Cardiac fibroblast (primary cell): ENCODE measurements at regions not wholly inside any gene's neighbourhood (a gene's known extent, or its start where the extent isn't known, plus 50 kb on each side); places are given as distances from the start of the nearest gene placed in this dataset.
A peak's percentile ranks its signal among the peaks of the same experiment; 100 is the strongest.
"Not testable (repeated sequence)": the region's sequence is repeated elsewhere in the genome, so short reads cannot be mapped to it uniquely, and the experiment has no call there.

Experiments used
- DNase-seq, 2 donors: peaks; one replicate each; pipeline versions ENCODE4 v3.0.0 to v3.0.0-alpha.2; 2010; ENCODE audit warnings: low read depth in 2 of 2
- H3K4me3 ChIP-seq, 2 donors: replicated peaks in 1 of 2; 1 replicate in 1 of 2; 2 replicates in 1 of 2; pipeline ENCODE4 v1.5.1; 2011; ENCODE audit warnings: low read depth in 2 of 2, low read length in 2 of 2, mild to moderate bottlenecking in 2 of 2, moderate library complexity in 1 of 2
- CTCF ChIP-seq: IDR thresholded peaks from one replicate; pipeline ENCODE4 v1.5.1; 2011; ENCODE audit warnings: low read depth, mild to moderate bottlenecking, low read length, inconsistent platforms

- no peak overlapping the region for H3K4me3 ChIP-seq
- no peak for TF ChIP-seq CTCF
- DNase-seq = no peak
Measured at GRCh38 chrX:115387327-115387726, 97.8 kb downstream of the LUZP4 start.

GRCh38 chrX:115388879-115389278, 99.4 kb downstream of the LUZP4 start:
- TF ChIP-seq CTCF = no peak
- H3K4me3 ChIP-seq = no peak overlapping the region
- peak; percentile 62 to 77 for DNase-seq

- TF ChIP-seq CTCF = no peak
- no peak for DNase-seq
- H3K4me3 ChIP-seq = no peak overlapping the region
Measured at GRCh38 chrX:115390078-115390477, 100.6 kb downstream of the LUZP4 start.

GRCh38 chrX:115392031-115392430, 102.5 kb downstream of the LUZP4 start:
- DNase-seq = no peak
- TF ChIP-seq CTCF = no peak
- H3K4me3 ChIP-seq = no peak overlapping the region

- DNase-seq = no peak
- no peak overlapping the region for H3K4me3 ChIP-seq
- TF ChIP-seq CTCF = no peak
Measured at GRCh38 chrX:115392871-115393270, 103.4 kb downstream of the LUZP4 start.

- no peak for TF ChIP-seq CTCF
- peak; percentile 47 to 83 for DNase-seq
- H3K4me3 ChIP-seq = no peak overlapping the region
Measured at GRCh38 chrX:115393271-115393670, 103.8 kb downstream of the LUZP4 start.

GRCh38 chrX:115394806-115395205, 105.3 kb downstream of the LUZP4 start:
- not testable (repeated sequence) for DNase-seq

More at GRCh38 chrX:115394806-115395205, 105.3 kb downstream of the LUZP4 start:
- not testable (repeated sequence) for H3K4me3 ChIP-seq
